Endothelial cell of umbilical vein (primary cell): ENCODE measurements at regions not wholly inside any gene's neighbourhood (a gene's known extent, or its start where the extent isn't known, plus 50 kb on each side); places are given as distances from the start of the nearest gene placed in this dataset.

Experiments used
- BruUV-seq: library from RNA; stranded (reverse); fragments of 400-500 nt; replicated peaks from 2 replicates; lab custom pipeline; 2021; lab: Mats Ljungman, UMichigan
- CTCF ChIA-PET: fragments of 300-600, 350-600 bp; sonication (Branson Sonifier 250); formaldehyde crosslinking; loops from one replicate; lab custom pipeline; 2021; ENCODE audit warnings: antibody characterized with exemption, inconsistent platforms; lab: Charles Lee
- POLR2A ChIA-PET: fragments of 300-600, 350-600 bp; sonication (Branson Sonifier 250); formaldehyde crosslinking; loops from one replicate; lab custom pipeline; 2021; ENCODE audit warnings: antibody characterized with exemption, inconsistent platforms; lab: Charles Lee
- DNase-seq: peaks from one replicate; pipeline ENCODE4 v3.0.0-alpha.2; 2011; ENCODE audit warnings: low read depth, low spot score
- FAIRE-seq: peaks from 2 replicates; lab custom pipeline; 2011; peaks lifted over from hg19 to GRCh38; lab: Jason Lieb, UNC
- H2AFZ ChIP-seq: 2 replicates; pipeline ENCODE4 v1.6.0; 2012; ENCODE audit warnings: low read depth, low read length, control low read depth, inconsistent platforms
- H3K27ac ChIP-seq: 2 replicates; pipeline ENCODE4 v1.5.1; 2011; ENCODE audit warnings: low read depth, mild to moderate bottlenecking, control low read depth, low read length, moderate library complexity; ENCODE audit not compliant: insufficient read depth
- H3K27me3 ChIP-seq, 2 experiments: 2 replicates each; pipeline versions ENCODE4 v1.6.0 to v1.6.1; 2011; ENCODE audit warnings: low read length in 2 of 2, mixed read lengths in 1 of 2; ENCODE audit not compliant: control insufficient read depth in 2 of 2, insufficient read depth in 2 of 2
- H3K36me3 ChIP-seq, 2 experiments: 2 replicates in 1 of 2; 3 replicates in 1 of 2; pipeline ENCODE4 v1.5.1; 2011; ENCODE audit warnings: low read length in 2 of 2, mild to moderate bottlenecking in 1 of 2, moderate library complexity in 1 of 2; ENCODE audit not compliant: control insufficient read depth in 2 of 2, insufficient read depth in 2 of 2; ENCODE audit errors: extremely low read depth in 1 of 2
- H3K4me1 ChIP-seq: 3 replicates; pipeline ENCODE4 v1.5.1; 2011; ENCODE audit warnings: mild to moderate bottlenecking, low read length; ENCODE audit not compliant: control insufficient read depth, insufficient read depth; ENCODE audit errors: extremely low read depth
- H3K4me2 ChIP-seq: 2 replicates; pipeline ENCODE4 v1.6.1; 2011; ENCODE audit warnings: low read length, control low read depth, mixed read lengths; ENCODE audit not compliant: insufficient read depth
- H3K4me3 ChIP-seq, 3 experiments: fragments of 200-600 bp in 1 of 3; sonication (generic), shearing (Covaris generic) in 1 of 3; replicated peaks in 1 of 3; 2 replicates each; pipeline ENCODE4 v1.5.1; 2011 to 2016; ENCODE audit warnings: control low read depth in 3 of 3, low read length in 3 of 3, mild to moderate bottlenecking in 2 of 3, inconsistent platforms in 1 of 3, low read depth in 1 of 3, moderate library complexity in 1 of 3; ENCODE audit not compliant: insufficient read depth in 1 of 3
- H3K79me2 ChIP-seq: 2 replicates; pipeline ENCODE4 v1.6.0; 2012; ENCODE audit warnings: low read length, inconsistent platforms; ENCODE audit not compliant: control insufficient read depth, insufficient read depth
- H3K9ac ChIP-seq: replicated peaks from 2 replicates; pipeline ENCODE3; 2011; ENCODE audit warnings: low read length, control low read depth; ENCODE audit not compliant: insufficient read depth; ENCODE audit errors: extremely low read depth
- H3K9me1 ChIP-seq: replicated peaks from 3 replicates; pipeline ENCODE4 v1.6.0; 2011; ENCODE audit warnings: mild to moderate bottlenecking, low read length; ENCODE audit not compliant: control insufficient read depth, insufficient read depth; ENCODE audit errors: extremely low read depth
- H3K9me3 ChIP-seq: replicated peaks from 2 replicates; pipeline ENCODE4 v1.5.1; 2012; ENCODE audit warnings: low read length, inconsistent platforms; ENCODE audit not compliant: control insufficient read depth, insufficient read depth
- H4K20me1 ChIP-seq: replicated peaks from 2 replicates; pipeline ENCODE3; 2011; ENCODE audit warnings: mild to moderate bottlenecking, low read length; ENCODE audit not compliant: control insufficient read depth, insufficient read depth; ENCODE audit errors: extremely low read depth
- EZH2 ChIP-seq: IDR thresholded peaks from 2 replicates; pipeline ENCODE4 v1.6.1; 2012; ENCODE audit warnings: borderline replicate concordance, low read depth, mild to moderate bottlenecking, moderate library complexity, low read length, inconsistent platforms; ENCODE audit not compliant: severe bottlenecking
- FOS ChIP-seq: IDR thresholded peaks from 2 replicates; pipeline ENCODE4 v1.6.1; 2011; ENCODE audit warnings: mild to moderate bottlenecking, low read length, moderate library complexity, borderline replicate concordance; ENCODE audit not compliant: insufficient read depth
- GATA2 ChIP-seq: IDR thresholded peaks from 2 replicates; pipeline ENCODE4 v1.7.0; 2011; ENCODE audit warnings: low read depth, mild to moderate bottlenecking, moderate library complexity, mixed read lengths, low read length; ENCODE audit not compliant: insufficient read length, insufficient read depth
- JUN ChIP-seq: IDR thresholded peaks from 2 replicates; pipeline ENCODE4 v1.6.1; 2011; ENCODE audit warnings: borderline replicate concordance, low read depth; ENCODE audit not compliant: insufficient read length, insufficient read depth
- MYC ChIP-seq: IDR thresholded peaks from one replicate; pipeline ENCODE4 v1.6.1; 2011; ENCODE audit warnings: mild to moderate bottlenecking, low read depth, low read length
- POLR2A ChIP-seq: IDR thresholded peaks from 2 replicates; pipeline ENCODE4 v1.6.1; 2012; ENCODE audit warnings: low read depth, mild to moderate bottlenecking, control low read depth, low read length
- POLR2AphosphoS5 ChIP-seq: IDR thresholded peaks from 2 replicates; pipeline ENCODE4 v1.6.1; 2012; ENCODE audit warnings: low read depth, mild to moderate bottlenecking, control low read depth, low read length, moderate library complexity; ENCODE audit not compliant: insufficient read depth
- dilution Hi-C: fragments of 300-500 bp; cut with MboI; formaldehyde crosslinking; loops from one replicate; pipeline ENCODE4 v1.15.0; 2019; ENCODE audit warnings: low sequenced_read_pairs; ENCODE audit not compliant: extremely low pct_ligation_motif_present
- intact Hi-C: fragments of 100-400 bp; cut with micrococcal nuclease; formaldehyde crosslinking; loops from one replicate; pipeline ENCODE4 v1.10.0; 2022
- TF ChIP-seq, protein P1 (sequence below), 2 donors: IDR thresholded peaks; 1 replicate in 1 of 2; 2 replicates in 1 of 2; pipeline ENCODE4 v1.5.1; 2011; ENCODE audit warnings: low read length in 2 of 2, mild to moderate bottlenecking in 2 of 2, moderate library complexity in 2 of 2, control low read depth in 1 of 2, inconsistent platforms in 1 of 2, low read depth in 1 of 2; ENCODE audit not compliant: insufficient read depth in 1 of 2; ENCODE audit errors: extremely low read depth in 1 of 2
- TF ChIP-seq, protein P2 (sequence below): IDR thresholded peaks from 2 replicates; pipeline ENCODE4 v1.6.1; 2011; ENCODE audit not compliant: insufficient read depth, insufficient read length

DNA sequence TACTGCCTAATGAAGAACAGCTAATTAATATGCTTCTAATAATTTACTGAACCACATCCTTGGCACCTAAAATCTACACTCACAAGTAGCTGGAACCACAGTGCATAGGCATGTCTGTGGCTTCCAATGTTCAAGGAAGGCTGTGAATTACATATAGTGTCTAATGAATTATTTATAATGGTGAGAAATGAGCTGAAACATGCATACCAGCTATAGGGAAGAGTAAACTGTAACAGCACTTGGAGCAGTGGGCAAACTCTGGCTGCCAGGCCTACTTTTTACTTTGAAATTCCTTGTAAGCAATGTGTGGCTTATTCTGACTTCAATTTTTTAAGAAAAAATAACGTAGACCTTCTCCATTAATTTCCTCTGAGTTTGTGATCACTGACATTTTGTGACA is 953.2 kb upstream of the CDH8 start:
- BruUV-seq, result no TSS peak
- DNase-seq (no peak), FAIRE-seq (no peak)
- no peak overlapping the region for H3K27ac ChIP-seq
- no peak overlapping the region for H3K4me2 ChIP-seq
- TF ChIP-seq EZH2 (no peak), JUN (no peak), GATA2 (no peak), POLR2A (no peak), MYC (no peak), POLR2AphosphoS5 (no peak), FOS (no peak)
- TF ChIP-seq, protein P1, sequence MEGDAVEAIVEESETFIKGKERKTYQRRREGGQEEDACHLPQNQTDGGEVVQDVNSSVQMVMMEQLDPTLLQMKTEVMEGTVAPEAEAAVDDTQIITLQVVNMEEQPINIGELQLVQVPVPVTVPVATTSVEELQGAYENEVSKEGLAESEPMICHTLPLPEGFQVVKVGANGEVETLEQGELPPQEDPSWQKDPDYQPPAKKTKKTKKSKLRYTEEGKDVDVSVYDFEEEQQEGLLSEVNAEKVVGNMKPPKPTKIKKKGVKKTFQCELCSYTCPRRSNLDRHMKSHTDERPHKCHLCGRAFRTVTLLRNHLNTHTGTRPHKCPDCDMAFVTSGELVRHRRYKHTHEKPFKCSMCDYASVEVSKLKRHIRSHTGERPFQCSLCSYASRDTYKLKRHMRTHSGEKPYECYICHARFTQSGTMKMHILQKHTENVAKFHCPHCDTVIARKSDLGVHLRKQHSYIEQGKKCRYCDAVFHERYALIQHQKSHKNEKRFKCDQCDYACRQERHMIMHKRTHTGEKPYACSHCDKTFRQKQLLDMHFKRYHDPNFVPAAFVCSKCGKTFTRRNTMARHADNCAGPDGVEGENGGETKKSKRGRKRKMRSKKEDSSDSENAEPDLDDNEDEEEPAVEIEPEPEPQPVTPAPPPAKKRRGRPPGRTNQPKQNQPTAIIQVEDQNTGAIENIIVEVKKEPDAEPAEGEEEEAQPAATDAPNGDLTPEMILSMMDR (IDR thresholded peaks at IDR 0.05; ENCODE audit: extremely low read depth in 1 of 2, insufficient read depth in 1 of 2, low read depth in 1 of 2, low read length in 2 of 2), result no peak
- TF ChIP-seq, protein P2, sequence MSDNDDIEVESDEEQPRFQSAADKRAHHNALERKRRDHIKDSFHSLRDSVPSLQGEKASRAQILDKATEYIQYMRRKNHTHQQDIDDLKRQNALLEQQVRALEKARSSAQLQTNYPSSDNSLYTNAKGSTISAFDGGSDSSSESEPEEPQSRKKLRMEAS, result no peak
- H2AFZ ChIP-seq, result no peak overlapping the region
- H3K4me1 ChIP-seq, result no peaks in the 10 kb centered on the region
- H3K4me3 ChIP-seq, result no peak overlapping the region
- no peaks in the 10 kb centered on the region for H3K36me3 ChIP-seq
- H3K9me1 ChIP-seq, result no peaks in the 10 kb centered on the region
- no peaks in the 10 kb centered on the region for H4K20me1 ChIP-seq
- intact Hi-C loops, result no loop called here
- POLR2A ChIA-PET, result no interaction called here
- no peaks in the 10 kb centered on the region for H3K27me3 ChIP-seq
- no peaks in the 10 kb centered on the region for H3K9me3 ChIP-seq
- dilution Hi-C loops, result no loop called here
- CTCF ChIA-PET, result no interaction called here
- H3K79me2 ChIP-seq, result no peaks in the 10 kb centered on the region
- H3K9ac ChIP-seq, result no peak overlapping the region
